H9 (cell line): ENCODE measurements at regions not wholly inside any gene's neighbourhood (a gene's known extent, or its start where the extent isn't known, plus 50 kb on each side); places are given as distances from the start of the nearest gene placed in this dataset.
A peak's percentile ranks its signal among the peaks of the same experiment; 100 is the strongest.

Experiments used
- DNase-seq: peaks from one replicate; pipeline ENCODE4 v3.0.0-alpha.2; 2017
- H2AFZ ChIP-seq: one replicate; pipeline ENCODE4 v1.6.1; 2013; ENCODE audit warnings: mild to moderate bottlenecking, low read length, control low read depth, moderate library complexity
- H2AK5ac ChIP-seq: 2 replicates; pipeline ENCODE4 v1.6.1; 2013; ENCODE audit warnings: low read length, control low read depth, mixed read lengths; ENCODE audit not compliant: insufficient read length
- H2BK120ac ChIP-seq: one replicate; pipeline ENCODE4 v1.6.1; 2013; ENCODE audit warnings: low read depth, mild to moderate bottlenecking, low read length, control low read depth, inconsistent platforms; ENCODE audit not compliant: poor library complexity, severe bottlenecking
- H2BK12ac ChIP-seq: 2 replicates; pipeline ENCODE4 v1.6.1; 2013; ENCODE audit warnings: low read length, control low read depth, mixed read lengths, low read depth; ENCODE audit not compliant: insufficient read length
- H2BK15ac ChIP-seq: 2 replicates; pipeline ENCODE4 v1.6.1; 2013; ENCODE audit warnings: low read depth, low read length, control low read depth
- H2BK20ac ChIP-seq: one replicate; pipeline ENCODE4 v1.6.1; 2013; ENCODE audit warnings: low read depth, mild to moderate bottlenecking, low read length, control low read depth, inconsistent platforms; ENCODE audit not compliant: poor library complexity, severe bottlenecking
- H2BK5ac ChIP-seq: 2 replicates; pipeline ENCODE4 v1.6.1; 2013; ENCODE audit warnings: low read length, control low read depth, mixed read lengths; ENCODE audit not compliant: insufficient read length
- H3K14ac ChIP-seq: 2 replicates; pipeline ENCODE4 v1.6.1; 2013; ENCODE audit warnings: low read length, control low read depth; ENCODE audit not compliant: insufficient read depth
- H3K18ac ChIP-seq: 2 replicates; pipeline ENCODE4 v1.6.1; 2013; ENCODE audit warnings: low read depth, mild to moderate bottlenecking, mixed read lengths, low read length, control low read depth; ENCODE audit not compliant: insufficient read length
- H3K23ac ChIP-seq: 2 replicates; pipeline ENCODE4 v1.6.1; 2013; ENCODE audit warnings: low read length, control low read depth, mixed read lengths, low read depth; ENCODE audit not compliant: insufficient read length
- H3K23me2 ChIP-seq: 2 replicates; pipeline ENCODE4 v1.6.1; 2013; ENCODE audit warnings: low read depth, mild to moderate bottlenecking, mixed read lengths, low read length, control low read depth; ENCODE audit not compliant: insufficient read length, poor library complexity, severe bottlenecking
- H3K27ac ChIP-seq: 2 replicates; pipeline ENCODE4 v1.5.1; 2013; ENCODE audit warnings: low read length, control low read depth, mixed read lengths, low read depth; ENCODE audit not compliant: insufficient read length
- H3K27me3 ChIP-seq: 2 replicates; pipeline ENCODE4 v1.6.1; 2013; ENCODE audit warnings: low read length, control low read depth, inconsistent platforms; ENCODE audit not compliant: insufficient read depth
- H3K4ac ChIP-seq: 2 replicates; pipeline ENCODE4 v1.6.1; 2013; ENCODE audit warnings: low read depth, mild to moderate bottlenecking, control low read depth, inconsistent platforms, low read length, moderate library complexity
- H3K4me1 ChIP-seq: 2 replicates; pipeline ENCODE4 v1.6.1; 2013; ENCODE audit warnings: low read length, control low read depth, inconsistent platforms; ENCODE audit not compliant: insufficient read depth
- H3K4me2 ChIP-seq: 2 replicates; pipeline ENCODE4 v1.6.1; 2013; ENCODE audit warnings: low read length, control low read depth, mixed read lengths; ENCODE audit not compliant: insufficient read length, insufficient read depth
- H3K56ac ChIP-seq: 2 replicates; pipeline ENCODE4 v1.6.1; 2013; ENCODE audit warnings: low read depth, mild to moderate bottlenecking, mixed read lengths, low read length, control low read depth; ENCODE audit not compliant: insufficient read length
- H3K79me1 ChIP-seq: 2 replicates; pipeline ENCODE4 v1.6.1; 2013; ENCODE audit warnings: low read depth, mild to moderate bottlenecking, moderate library complexity, low read length, control low read depth, inconsistent platforms; ENCODE audit not compliant: insufficient read depth, poor library complexity, severe bottlenecking
- H3K79me2 ChIP-seq: 2 replicates; pipeline ENCODE4 v1.6.1; 2013; ENCODE audit warnings: low read length, control low read depth, inconsistent platforms; ENCODE audit not compliant: insufficient read depth
- H3K9ac ChIP-seq: 2 replicates; pipeline ENCODE4 v1.6.1; 2013; ENCODE audit warnings: low read length, control low read depth, mixed read lengths; ENCODE audit not compliant: insufficient read length; ENCODE audit errors: extremely low read depth
- H3K9me3 ChIP-seq: one replicate; pipeline ENCODE4 v1.6.1; 2013; ENCODE audit warnings: low read depth, low read length, inconsistent platforms; ENCODE audit not compliant: control insufficient read depth
- H3T11ph ChIP-seq: one replicate; pipeline ENCODE4 v1.6.1; 2013; ENCODE audit warnings: mild to moderate bottlenecking, low read length, control low read depth, inconsistent platforms
- H4K20me1 ChIP-seq: one replicate; pipeline ENCODE4 v1.6.1; 2013; ENCODE audit not compliant: control insufficient read depth, insufficient read length, insufficient read depth
- H4K5ac ChIP-seq: 2 replicates; pipeline ENCODE4 v1.6.1; 2013; ENCODE audit warnings: low read depth, mild to moderate bottlenecking, mixed read lengths, low read length, control low read depth; ENCODE audit not compliant: insufficient read length
- H4K8ac ChIP-seq: replicated peaks from 2 replicates; pipeline ENCODE4 v1.6.1; 2013; ENCODE audit warnings: low read length, control low read depth, mixed read lengths, low read depth; ENCODE audit not compliant: insufficient read length
- H4K91ac ChIP-seq: 2 replicates; pipeline ENCODE4 v1.6.1; 2013; ENCODE audit warnings: low read depth, mild to moderate bottlenecking, moderate library complexity, mixed read lengths, low read length, control low read depth; ENCODE audit not compliant: insufficient read length
- H3K27ac Mint-ChIP-seq, 3 experiments: 2 replicates in 2 of 3; 3 replicates in 1 of 3; pipeline ENCODE4 v1.8.0; 2020 to 2021; ENCODE audit warnings: mixed read lengths in 3 of 3, mild to moderate bottlenecking in 1 of 3, moderate library complexity in 1 of 3
- H3K27me3 Mint-ChIP-seq: 2 replicates; pipeline ENCODE4 v1.8.0; 2021; ENCODE audit warnings: low read depth, mild to moderate bottlenecking, moderate library complexity, mixed read lengths
- H3K36me3 Mint-ChIP-seq, 3 experiments: 2 replicates in 2 of 3; 3 replicates in 1 of 3; pipeline ENCODE4 v1.8.0; 2020 to 2021; ENCODE audit warnings: low read depth in 3 of 3, mixed read lengths in 3 of 3; ENCODE audit not compliant: insufficient read depth in 1 of 3
- H3K4me1 Mint-ChIP-seq, 2 experiments: 2 replicates each; pipeline ENCODE4 v1.8.0; 2020; ENCODE audit warnings: mixed read lengths in 2 of 2
- H3K4me3 Mint-ChIP-seq, 2 experiments: 2 replicates in 1 of 2; 3 replicates in 1 of 2; pipeline ENCODE4 v1.8.0; 2020 to 2021; ENCODE audit warnings: mild to moderate bottlenecking in 2 of 2, mixed read lengths in 2 of 2, moderate library complexity in 1 of 2
- H3K9me3 Mint-ChIP-seq, 2 experiments: 2 replicates in 1 of 2; 3 replicates in 1 of 2; pipeline ENCODE4 v1.8.0; 2020; ENCODE audit warnings: mild to moderate bottlenecking in 2 of 2, mixed read lengths in 2 of 2, moderate library complexity in 1 of 2
- WGBS: extraction: QIAGEN DNeasy Blood & Tissue Kit; methylation state at CpG from one replicate; pipeline ENCODE4 v1.1.7; 2013; ENCODE audit warnings: missing lambda C conversion rate, low lambda C conversion rate, mixed read lengths; ENCODE audit not compliant: insufficient read length; ENCODE audit errors: extremely low coverage; 5-methylcytosine and 5-hydroxymethylcytosine counted together
- TF ChIP-seq, protein P1 (sequence below): fragments of 200-600 bp; sonication (generic); conservative IDR thresholded peaks from 3 replicates; pipeline ENCODE4 v1.8.0; 2021; ENCODE audit warnings: antibody characterized with exemption, mild to moderate bottlenecking

DNA sequence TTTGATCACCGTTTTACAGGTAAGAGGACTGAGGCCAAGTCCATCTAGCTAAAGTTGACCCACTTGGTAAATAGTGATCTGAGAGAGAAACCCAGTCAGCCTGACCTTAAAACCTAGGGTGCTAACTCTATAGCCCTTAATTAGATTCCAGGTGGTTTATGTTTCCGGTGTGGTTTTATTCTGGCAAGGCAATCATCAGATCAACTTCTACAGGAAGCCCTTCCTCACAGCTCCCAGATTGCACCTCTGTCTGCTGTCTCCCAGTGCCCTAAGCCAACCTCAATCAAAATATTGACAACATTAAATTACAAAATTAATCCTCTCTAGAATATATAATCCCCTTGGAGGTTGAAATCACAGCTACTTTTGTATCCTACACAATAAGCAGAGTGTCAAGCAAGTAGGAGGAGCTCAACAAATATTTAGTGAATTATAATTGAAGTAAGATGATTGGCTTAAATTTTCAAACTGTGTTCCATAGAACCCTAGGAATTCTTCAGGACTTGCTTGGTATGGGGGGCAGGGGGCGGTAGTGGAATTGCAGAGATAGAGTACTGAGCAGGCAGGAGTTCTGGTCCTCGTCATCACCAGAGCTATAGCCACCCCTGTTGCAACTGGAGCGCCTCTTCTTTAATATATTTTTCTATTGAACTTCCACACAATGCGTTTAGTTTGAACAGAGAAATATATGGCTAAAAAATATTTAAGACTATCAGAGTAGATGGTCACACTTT is 692.8 kb upstream of the LRRN3 start:
- Histone ChIP-seq H3K79me1 (no peaks in the 10 kb centered on the region), H2AK5ac (no peak overlapping the region), H3K14ac (no peak overlapping the region), H3K4me1 (no peaks in the 10 kb centered on the region), H3K56ac (no peak overlapping the region), H2AFZ (no peak overlapping the region), H4K5ac (no peak overlapping the region), H3K9ac (no peak overlapping the region), H2BK120ac (no peak overlapping the region), H3K27ac (no peak overlapping the region), H2BK5ac (no peak overlapping the region), H3K79me2 (no peaks in the 10 kb centered on the region), H2BK20ac (peak overlapping the region; percentile 26), H2BK12ac (no peak overlapping the region), H3K23me2 (no peaks in the 10 kb centered on the region), H3K9me3 (no peaks in the 10 kb centered on the region), H3T11ph (no peak overlapping the region), H3K23ac (no peak overlapping the region), H3K4ac (no peak overlapping the region), H3K4me2 (no peak overlapping the region), H3K27me3 (no peaks in the 10 kb centered on the region), H3K18ac (no peak overlapping the region), H2BK15ac (no peak overlapping the region), H4K91ac (no peak overlapping the region), H4K8ac (no peak overlapping the region), H4K20me1 (no peaks in the 10 kb centered on the region)
- Mint-ChIP-seq H3K4me3 (no peak overlapping the region), H3K4me1 (no peaks in the 10 kb centered on the region), H3K9me3 (no peaks in the 10 kb centered on the region), H3K27ac (no peak overlapping the region), H3K27me3 (no peaks in the 10 kb centered on the region), H3K36me3 (no peaks in the 10 kb centered on the region)
- WGBS: no CpG with 5 or more reads among the region's 6 CpGs
- DNase-seq: no peak
- TF ChIP-seq, protein P1, sequence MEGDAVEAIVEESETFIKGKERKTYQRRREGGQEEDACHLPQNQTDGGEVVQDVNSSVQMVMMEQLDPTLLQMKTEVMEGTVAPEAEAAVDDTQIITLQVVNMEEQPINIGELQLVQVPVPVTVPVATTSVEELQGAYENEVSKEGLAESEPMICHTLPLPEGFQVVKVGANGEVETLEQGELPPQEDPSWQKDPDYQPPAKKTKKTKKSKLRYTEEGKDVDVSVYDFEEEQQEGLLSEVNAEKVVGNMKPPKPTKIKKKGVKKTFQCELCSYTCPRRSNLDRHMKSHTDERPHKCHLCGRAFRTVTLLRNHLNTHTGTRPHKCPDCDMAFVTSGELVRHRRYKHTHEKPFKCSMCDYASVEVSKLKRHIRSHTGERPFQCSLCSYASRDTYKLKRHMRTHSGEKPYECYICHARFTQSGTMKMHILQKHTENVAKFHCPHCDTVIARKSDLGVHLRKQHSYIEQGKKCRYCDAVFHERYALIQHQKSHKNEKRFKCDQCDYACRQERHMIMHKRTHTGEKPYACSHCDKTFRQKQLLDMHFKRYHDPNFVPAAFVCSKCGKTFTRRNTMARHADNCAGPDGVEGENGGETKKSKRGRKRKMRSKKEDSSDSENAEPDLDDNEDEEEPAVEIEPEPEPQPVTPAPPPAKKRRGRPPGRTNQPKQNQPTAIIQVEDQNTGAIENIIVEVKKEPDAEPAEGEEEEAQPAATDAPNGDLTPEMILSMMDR: peak; percentile 38; the same call in 1 of the 3 replicates
